ENCODE measurements at regions not wholly inside any gene's neighbourhood (a gene's known extent, or its start where the extent isn't known, plus 50 kb on each side); places are given as distances from the start of the nearest gene placed in this dataset.

GRCh38 chr17:77867308-77867781 lies 91.2 kb upstream of the TNRC6C start:
- TF ChIP-seq, protein P1, sequence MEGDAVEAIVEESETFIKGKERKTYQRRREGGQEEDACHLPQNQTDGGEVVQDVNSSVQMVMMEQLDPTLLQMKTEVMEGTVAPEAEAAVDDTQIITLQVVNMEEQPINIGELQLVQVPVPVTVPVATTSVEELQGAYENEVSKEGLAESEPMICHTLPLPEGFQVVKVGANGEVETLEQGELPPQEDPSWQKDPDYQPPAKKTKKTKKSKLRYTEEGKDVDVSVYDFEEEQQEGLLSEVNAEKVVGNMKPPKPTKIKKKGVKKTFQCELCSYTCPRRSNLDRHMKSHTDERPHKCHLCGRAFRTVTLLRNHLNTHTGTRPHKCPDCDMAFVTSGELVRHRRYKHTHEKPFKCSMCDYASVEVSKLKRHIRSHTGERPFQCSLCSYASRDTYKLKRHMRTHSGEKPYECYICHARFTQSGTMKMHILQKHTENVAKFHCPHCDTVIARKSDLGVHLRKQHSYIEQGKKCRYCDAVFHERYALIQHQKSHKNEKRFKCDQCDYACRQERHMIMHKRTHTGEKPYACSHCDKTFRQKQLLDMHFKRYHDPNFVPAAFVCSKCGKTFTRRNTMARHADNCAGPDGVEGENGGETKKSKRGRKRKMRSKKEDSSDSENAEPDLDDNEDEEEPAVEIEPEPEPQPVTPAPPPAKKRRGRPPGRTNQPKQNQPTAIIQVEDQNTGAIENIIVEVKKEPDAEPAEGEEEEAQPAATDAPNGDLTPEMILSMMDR (conservative IDR thresholded peaks at IDR 0.05 in 1 of 2, IDR thresholded peaks at IDR 0.05 in 1 of 2; ENCODE audit: low read depth in 1 of 2, low read length in 2 of 2): no peak
- TF ChIP-seq EZH2 (IDR thresholded peaks at IDR 0.05; ENCODE audit: low read length, missing control alignments): no peak
